ENCODE measurements at regions not wholly inside any gene's neighbourhood (a gene's known extent, or its start where the extent isn't known, plus 50 kb on each side); places are given as distances from the start of the nearest gene placed in this dataset.
"Not testable (repeated sequence)": the region's sequence is repeated elsewhere in the genome, so short reads cannot be mapped to it uniquely, and the experiment has no call there.

- no peak for DNase-seq
Observed at GRCh38 chr2:217622205-217623060, 380.4 kb downstream of the TNS1 start.

GRCh38 chr2:217621391-217621801 lies 381.4 kb downstream of the TNS1 start:
- no peak for DNase-seq

DNA sequence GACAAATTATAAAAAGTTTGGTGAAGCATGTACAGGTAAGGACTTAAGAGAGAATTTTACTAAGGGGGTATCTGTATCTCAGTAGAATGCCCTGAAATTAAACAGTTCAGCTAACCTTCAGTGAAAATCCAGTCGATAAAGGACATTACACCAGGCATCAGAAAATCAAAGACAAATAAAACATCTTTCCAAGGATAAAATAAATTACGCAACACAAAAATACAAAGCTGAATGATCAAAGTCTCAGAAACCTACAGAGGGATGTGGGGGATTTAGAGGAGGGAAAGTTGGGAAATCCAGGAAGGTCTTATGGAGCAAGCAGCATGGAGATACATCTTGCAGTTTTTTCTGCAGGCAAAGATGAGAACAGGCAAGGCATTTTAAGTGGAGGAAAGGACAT lies 384.1 kb downstream of the TNS1 start:
- DNase-seq: no peak

- DNase-seq: peak; percentile 3
Observed at GRCh38 chr2:217617616-217618022, 385.2 kb downstream of the TNS1 start.

DNA sequence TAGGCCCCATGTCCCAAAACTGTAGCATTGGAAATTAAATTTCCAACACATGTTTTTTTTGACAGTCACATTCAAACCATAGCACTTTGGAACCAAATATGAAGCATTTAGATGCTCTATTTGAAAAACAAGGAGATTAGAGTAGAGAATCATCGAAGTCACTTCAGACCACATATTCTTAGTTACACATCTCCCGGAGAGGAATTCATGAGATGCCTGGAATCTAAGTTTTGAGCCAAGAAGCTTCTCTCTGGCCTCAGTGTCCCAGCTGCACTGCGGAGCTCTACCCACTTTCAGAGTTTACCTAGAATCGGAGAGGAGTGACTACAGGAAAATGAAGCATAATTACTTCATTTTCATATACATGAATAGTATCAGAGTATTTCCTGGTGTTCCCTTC lies 385.9 kb downstream of the TNS1 start:
- DNase-seq: no peak

GRCh38 chr2:217615171-217615570 lies 387.6 kb downstream of the TNS1 start:
- no peak for DNase-seq

- peak; percentile 31 for DNase-seq
Observed at GRCh38 chr2:217614498-217614897, 388.3 kb downstream of the TNS1 start.

DNA sequence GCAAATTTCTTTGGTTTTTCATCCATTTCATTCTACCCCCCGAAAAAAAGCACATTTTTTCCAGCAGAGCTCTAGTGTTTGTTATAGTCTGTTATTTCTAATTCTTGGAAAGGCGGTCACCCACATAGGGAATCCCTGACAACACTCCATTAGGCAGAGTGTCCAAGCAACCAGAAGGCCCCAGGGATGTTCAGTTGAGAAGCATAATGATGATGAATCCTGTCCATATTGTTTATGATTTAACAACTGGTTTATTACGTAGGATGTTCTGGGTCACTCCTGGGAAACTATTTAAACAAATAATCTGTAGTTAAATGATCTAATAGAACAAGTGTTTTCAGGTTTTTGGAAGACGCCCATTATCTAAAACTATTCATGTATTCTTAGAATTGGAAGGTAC lies 388.7 kb downstream of the TNS1 start:
- no peak for DNase-seq

DNA sequence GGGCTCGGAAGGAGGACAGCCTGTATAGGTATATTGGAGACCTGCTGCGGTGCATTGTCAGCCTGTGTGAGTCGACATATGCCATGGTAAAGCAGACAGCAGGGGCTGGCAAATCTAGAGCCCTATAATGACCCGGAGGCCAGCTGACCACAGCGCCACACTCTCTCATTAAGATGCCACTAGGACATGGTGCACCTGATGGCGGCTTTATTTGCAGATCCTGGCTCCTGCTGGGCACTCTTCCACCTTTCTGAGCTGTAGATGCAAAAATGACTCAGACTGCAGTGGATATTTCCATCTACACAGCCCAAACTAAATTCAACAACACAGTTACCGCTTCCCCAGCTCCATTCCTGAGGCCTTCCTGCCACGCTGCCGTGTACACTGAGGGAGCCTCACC lies 389.9 kb downstream of the TNS1 start:
- no peak for DNase-seq

- DNase-seq: no peak
Observed at GRCh38 chr2:217612211-217612610, 390.6 kb downstream of the TNS1 start.

- DNase-seq: no peak
Observed at GRCh38 chr2:217611626-217612127, 391.1 kb downstream of the TNS1 start.

DNA sequence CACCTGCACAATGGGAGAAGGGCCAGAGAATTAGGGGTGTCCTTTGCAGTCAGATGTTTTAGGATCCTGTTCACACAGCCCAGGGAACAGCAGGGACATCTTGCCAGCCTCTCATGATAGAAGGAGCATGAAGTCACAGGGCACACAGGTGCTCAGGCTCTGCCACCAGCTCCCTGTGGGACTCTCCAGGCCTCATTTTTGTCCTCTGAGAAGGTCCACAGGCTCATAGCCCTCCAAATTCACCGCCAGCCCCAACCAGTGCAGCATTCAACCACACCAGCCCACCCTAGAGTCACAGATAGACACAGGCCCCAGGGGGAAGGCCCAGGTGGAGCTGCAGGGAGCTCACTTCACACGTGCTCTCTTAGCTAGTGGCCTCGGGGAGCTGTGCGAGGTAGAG lies 391.7 kb downstream of the TNS1 start:
- no peak for DNase-seq

GRCh38 chr2:217610401-217610814 lies 392.4 kb downstream of the TNS1 start:
- no peak for DNase-seq

GRCh38 chr2:217609952-217610351 lies 392.8 kb downstream of the TNS1 start:
- no peak for DNase-seq

DNA sequence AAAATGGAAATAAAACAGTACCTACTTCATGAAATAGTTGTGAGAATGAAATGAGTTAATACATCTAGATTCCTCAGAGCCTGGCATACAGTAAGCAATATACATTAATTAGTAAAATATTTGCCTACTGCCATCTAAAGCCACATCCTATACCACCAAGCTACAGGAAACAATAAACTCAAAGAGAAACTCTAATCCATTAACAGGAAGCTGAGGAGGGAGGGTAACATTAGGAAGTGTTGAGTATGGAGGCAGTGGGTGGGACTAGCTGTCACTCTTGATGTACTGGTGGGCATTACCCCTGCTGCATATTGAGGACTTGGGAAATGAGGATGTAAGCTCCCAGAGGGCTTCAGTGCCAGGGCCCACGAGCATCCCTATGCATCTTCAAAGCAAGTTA lies 396.5 kb downstream of the TNS1 start:
- DNase-seq: no peak

DNA sequence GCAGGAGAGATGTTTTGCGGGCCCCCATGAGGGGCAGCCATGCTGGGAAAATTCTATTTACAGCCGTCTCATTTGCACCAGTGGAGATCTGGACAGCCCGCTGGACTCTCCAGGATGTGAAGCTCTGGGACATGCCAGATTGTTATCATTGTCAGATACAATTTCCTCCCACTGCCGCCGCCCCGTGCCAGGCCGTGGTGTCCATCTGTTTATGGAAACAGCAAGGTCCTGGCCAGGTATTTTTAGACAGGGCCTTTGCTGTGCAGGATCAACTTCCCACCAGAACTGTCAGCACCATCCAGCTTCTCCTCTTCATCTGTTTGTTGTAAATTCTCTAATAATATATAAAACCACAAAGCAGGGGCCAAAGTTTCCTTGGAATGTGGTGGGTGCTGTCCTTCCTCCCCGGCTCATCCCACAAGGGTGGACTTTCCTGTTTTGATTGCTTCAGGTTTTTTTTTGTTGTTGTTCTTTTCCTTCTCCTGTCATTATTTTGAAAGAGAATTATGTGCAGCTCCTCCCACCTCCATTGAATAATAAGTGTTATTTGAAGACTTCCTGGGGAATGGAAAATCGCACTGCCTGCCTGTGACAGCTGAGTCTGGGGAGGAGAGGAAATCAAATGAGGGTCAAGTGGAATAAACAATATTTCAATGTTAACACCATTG lies 398.1 kb downstream of the TNS1 start:
- DNase-seq: no peak

- no peak for DNase-seq
Observed at GRCh38 chr2:217601601-217602000, 401.2 kb downstream of the TNS1 start.

- peak; percentile 10 for DNase-seq
Observed at GRCh38 chr2:217599906-217600305, 402.9 kb downstream of the TNS1 start.

DNA sequence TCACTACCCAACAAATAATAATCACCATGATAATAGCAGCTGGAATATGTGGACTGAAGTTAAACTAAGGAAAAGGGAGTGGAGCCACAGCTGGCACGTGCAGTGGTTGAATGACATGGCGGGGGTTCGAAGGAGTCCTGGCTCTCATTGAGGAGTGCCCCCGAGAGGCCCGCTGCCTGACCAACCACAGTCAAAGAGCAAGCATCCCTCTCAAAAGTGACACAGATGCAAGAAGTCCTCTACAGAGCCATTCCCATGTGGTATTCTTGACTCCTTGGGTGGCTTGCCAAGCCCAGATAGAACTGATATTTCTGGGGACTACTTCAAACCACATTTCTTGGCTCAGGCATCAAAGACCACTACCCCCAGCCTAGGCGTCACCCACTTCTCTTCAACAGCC lies 405.1 kb downstream of the TNS1 start:
- no peak for DNase-seq

- no peak for DNase-seq
Observed at GRCh38 chr2:217597145-217597544, 405.6 kb downstream of the TNS1 start.

DNA sequence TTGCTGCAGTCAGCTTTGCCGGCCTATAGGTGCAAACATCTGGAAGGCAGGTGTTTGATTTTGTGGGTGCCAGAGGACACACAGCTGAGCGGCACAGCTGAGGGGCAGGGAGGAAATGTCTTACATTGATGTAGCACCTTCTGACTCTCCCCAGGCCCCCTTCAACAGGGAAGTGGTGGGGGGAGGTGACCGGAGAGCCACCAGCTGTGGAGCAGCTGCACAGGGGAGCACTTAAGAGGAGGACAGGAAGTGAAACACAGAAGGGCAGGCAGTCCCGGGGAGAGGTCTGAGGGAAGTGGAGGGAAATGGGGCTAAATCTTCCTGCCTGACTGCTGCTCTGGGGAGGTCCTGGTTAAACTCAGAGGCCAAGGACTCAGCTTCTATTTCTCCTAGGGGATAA lies 409.1 kb downstream of the TNS1 start:
- peak; percentile 85 for DNase-seq

GRCh38 chr2:217588266-217588665 lies 414.5 kb downstream of the TNS1 start:
- DNase-seq: no peak

GRCh38 chr2:217585362-217585761 lies 417.4 kb downstream of the TNS1 start:
- DNase-seq: no peak

- not testable (repeated sequence) for DNase-seq
Observed at GRCh38 chr2:217580407-217580806, 422.4 kb downstream of the TNS1 start.
